Activated CD4-positive, alpha-beta T cell treated with anti-CD3 and anti-CD28 coated beads, Interleukin-2, amount 50 U/mL, for 16 hours (primary cell): ENCODE measurements at regions not wholly inside any gene's neighbourhood (a gene's known extent, or its start where the extent isn't known, plus 50 kb on each side); places are given as distances from the start of the nearest gene placed in this dataset.

Source experiments
- DNase-seq: peaks from one replicate; pipeline ENCODE4 v3.0.0-alpha.2; 2020

DNA sequence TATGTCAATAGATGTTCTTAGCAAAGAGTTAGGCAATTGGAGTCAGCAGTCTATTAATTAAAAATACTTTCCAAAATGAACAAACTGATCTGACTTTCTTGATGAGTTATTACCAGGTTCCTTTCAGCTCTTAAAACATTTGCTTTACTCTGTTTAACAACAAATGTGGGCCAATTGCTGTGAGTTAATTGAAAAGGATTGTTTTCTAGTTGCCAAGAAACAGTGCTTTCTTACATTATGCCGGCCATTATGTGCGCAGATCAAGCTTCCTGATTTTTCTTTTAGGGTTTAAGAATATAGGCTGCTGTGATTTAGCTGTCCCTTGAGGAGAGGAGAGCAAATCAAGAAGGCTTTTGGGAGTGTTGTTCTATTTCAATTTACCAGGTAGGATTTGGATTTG is 50.5 kb upstream of the ITPRID2 start:
- no peak for DNase-seq
